ENCODE measurements at regions not wholly inside any gene's neighbourhood (a gene's known extent, or its start where the extent isn't known, plus 50 kb on each side); places are given as distances from the start of the nearest gene placed in this dataset.

DNA sequence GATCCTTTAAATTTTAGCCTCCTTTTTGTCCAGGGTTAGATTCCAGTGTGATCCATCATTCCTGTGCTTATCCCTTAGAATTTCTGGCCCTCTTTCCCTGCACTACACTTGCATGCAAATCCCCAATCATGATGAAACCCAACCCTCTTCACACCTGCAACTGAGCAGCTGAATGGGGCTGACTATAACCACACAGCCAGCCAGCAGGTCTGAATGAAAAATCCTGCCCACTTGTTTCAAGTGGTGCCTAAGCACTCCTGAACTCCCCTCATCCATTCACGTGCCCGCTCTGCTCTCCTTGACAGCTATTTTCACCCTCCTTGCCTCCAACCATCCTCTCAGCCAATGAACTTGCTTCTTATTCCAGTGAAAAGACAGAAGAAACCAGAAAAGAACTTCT, 80.5 kb upstream of the AFF3 start:
- no peak for DNase-seq

DNA sequence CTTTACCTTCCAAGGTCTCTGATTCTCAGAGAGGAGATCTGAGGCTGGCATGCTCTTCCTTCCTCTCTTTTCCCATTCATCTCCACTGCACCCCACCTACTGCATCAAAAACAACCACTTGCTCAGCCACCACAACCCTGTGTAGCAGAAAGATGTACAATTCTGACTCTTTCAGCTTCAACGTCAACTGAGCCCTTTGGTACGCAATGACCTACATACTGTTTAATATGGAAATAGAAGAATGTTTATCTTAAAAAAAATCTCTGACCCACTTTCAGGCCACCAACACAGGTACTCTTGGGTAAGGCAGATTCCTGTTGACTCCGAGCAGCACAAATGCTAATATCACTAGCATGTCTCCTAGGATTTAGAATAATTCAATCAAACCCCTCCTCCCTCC, 76.2 kb upstream of the AFF3 start:
- DNase-seq, result no peak

- DNase-seq, result no peak
Measured at GRCh38 chr2:100217323-100217722, 74.9 kb upstream of the AFF3 start.

GRCh38 chr2:100216015-100216414, 73.6 kb upstream of the AFF3 start:
- no peak for DNase-seq

DNA sequence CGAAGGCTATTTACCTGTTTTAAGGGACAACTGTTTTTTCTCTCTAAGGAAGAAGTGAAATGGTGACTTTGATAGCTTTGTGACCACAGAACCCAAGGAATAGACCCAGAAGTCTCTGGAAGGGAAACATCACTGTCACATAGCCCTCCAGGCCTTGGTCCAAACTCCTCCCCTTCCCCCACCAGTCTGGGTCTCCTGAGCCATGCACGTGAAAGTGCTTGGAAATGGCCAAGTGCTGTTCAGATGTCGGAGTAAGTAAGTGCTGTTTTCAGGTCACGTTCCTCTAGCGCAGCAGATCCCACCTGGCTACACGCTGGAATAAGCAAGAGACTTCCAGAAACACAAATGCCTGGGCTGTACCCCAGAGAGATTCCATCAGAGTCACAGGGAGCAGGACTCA, 73.0 kb upstream of the AFF3 start:
- DNase-seq, result no peak

DNA sequence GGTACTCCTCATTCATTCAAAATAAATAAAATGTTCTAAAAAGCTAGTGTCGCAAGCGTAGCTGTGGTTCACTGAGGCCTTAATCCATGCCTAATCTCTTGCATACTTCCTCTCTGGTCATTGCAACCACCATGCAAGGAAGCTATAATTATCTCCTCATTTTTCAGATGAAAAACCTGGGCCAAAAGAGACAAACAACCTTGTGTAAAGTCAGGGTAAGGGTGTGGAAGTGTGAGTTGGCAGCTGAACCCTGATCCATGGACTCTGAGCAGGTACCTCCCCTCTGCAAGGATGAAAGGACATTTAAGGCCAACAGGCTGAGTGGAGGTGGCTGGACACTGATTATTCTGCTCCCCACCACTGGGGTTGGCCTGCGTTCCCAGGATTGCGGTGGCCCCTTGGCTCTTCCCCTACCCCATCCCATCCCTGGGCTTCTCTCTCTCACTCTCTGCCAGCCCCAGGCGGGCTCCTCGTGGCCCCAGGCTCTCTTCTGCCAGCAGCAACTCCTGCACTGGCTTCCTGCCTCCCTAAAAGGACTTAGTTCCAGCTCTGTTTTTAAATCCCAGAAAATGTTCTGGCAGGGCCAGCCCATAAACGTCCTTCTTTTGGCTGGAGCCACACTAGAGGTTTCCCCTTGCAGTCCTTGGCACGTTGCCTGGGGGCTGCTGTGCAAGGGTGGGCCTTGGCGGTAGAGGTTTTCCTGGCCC, 72.0 kb upstream of the AFF3 start:
- no peak for DNase-seq

DNA sequence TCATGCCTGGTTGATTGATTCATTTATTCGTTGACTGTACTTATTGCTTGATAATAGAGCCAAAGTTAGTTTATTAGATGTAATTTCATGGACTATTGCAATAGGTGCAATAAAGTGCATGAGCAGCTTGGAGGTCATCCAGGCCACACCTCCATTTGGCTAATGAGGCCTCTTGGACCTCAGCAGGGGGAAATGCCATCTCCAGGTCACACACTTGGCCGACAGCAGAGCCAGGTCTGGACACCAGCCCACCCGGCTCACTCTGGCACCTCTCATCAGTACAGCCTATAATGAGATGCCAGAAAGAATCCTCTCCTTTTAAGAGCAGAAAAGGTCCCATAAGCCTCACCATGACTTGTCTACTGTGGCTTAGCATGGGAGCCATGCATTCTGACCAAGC, 71.2 kb upstream of the AFF3 start:
- DNase-seq, result no peak

- DNase-seq, result no peak
Measured at GRCh38 chr2:100212850-100213249, 70.5 kb upstream of the AFF3 start.

DNA sequence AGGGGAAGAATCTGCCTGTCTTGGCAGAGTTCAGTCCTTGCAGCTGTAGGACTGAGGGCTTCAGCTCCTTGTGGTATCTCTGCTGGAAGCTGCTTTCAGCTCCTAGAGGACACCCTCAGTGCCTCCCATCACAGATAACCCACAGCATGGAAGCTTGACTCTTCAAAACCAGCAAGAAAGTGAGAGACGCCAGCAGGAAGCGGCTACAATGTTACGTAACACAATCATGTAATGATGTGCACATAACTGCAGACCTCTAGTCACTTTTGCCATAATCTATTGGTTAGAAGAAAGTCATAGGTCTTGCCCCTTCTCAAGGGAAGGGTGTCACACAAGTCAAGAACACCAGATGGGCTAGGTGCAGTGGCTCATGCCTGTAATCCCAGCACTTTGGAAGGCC, 69.1 kb upstream of the AFF3 start:
- DNase-seq, result no peak

DNA sequence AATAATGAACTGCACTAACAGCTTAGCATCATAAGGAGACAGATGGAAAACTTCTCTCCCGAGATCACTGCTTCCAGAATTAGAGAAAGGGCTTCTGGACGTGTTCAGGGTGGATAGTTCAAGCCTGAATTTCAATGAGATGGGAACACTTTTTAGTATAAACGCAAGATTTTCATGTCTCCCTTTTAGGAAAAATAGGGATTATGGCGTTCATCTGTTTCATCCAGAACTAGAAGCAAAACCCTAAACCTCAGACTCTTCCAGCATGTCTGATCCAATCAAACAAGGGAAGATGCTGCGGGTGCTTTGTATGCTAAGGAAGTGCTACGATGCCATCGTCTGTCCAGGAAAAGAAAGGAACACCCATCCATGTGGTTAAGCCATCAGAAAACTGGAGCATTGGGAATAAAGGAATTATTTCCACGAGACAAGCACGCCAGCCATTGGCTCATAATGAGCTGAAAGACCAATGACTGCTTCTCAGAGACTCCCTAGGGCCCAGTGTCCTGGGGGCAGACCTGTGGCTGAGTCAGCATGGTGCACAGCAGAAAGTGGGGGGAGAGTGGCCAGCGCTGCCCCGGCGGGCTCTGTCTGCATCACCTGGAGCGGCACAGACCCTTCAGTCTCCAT, 65.9 kb upstream of the AFF3 start:
- DNase-seq, result peak; percentile 6

DNA sequence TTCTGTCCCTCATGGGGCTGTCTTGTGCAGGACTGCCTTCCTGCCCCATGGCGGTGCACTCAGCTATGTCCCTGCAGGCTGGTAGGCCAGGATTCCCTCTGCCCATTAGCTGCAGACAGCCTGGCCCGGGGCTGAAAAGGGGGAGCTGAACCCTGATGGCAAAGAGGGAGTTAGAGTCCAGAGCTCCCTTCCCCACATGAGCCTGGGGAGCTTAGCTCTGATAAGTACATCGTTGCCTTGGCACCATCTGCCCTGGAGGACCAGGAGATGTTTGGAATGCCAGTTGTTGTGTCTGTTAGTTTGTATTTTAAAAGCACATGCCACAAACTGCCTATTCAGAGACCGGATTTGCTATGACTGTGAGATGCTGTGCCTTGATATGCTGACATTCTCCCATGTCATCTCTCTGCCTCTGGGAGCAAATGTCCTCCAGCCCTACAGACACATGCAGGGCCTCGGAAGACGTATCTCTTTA, 65.1 kb upstream of the AFF3 start:
- DNase-seq, result no peak

GRCh38 chr2:100206731-100207255, 64.4 kb upstream of the AFF3 start:
- DNase-seq, result no peak

GRCh38 chr2:100205174-100205573, 62.8 kb upstream of the AFF3 start:
- DNase-seq, result no peak

- no peak for DNase-seq
Measured at GRCh38 chr2:100202567-100202966, 60.2 kb upstream of the AFF3 start.

- DNase-seq, result no peak
Measured at GRCh38 chr2:100200985-100201384, 58.6 kb upstream of the AFF3 start.

DNA sequence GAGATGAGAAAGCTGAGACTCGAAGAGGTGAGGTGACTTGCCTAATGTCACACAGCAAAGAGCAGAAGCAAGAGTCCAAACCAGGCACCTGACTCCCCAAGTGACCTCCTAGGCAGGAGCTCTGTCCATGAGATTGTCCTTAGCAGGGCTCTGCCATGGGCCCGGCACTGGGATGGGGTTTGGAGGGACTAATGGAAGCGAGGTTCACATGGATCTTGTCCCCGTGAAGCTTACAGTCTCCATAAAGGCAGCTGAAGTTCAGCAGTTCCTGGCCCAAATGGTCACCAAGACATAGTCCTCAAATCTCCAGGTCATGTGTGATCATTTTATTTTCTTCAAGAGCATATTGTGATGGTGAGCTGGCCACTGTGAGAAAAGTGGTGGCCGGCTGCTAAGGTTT, 57.0 kb upstream of the AFF3 start:
- no peak for DNase-seq

GRCh38 chr2:100198461-100199230, 56.3 kb upstream of the AFF3 start:
- no peak for DNase-seq

DNA sequence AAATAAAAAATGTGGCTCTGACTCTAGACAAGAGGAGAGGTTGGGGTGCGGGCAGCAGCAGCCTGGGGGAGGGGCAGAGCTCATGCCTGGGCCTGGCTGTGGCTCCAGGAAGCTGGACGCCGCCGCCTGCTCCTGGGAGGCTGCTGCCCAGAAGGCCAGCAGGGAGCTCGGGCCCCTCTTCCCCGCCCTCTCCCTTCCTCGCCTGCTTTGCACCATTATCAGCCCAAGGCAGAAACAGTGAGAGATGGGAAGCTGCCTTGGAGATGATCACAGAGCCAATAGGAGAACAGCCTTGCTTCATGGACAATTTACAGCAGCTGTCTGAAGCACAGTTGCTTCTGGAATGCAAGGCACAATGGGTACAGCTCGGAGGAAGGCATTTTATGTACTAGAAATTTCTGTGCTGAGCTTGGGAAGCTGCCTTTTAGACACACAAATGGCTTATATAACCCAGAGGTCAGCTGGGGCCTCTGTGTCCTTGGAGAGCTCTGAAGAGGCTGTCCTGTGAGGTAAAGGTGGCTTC, 55.3 kb upstream of the AFF3 start:
- no peak for DNase-seq

DNA sequence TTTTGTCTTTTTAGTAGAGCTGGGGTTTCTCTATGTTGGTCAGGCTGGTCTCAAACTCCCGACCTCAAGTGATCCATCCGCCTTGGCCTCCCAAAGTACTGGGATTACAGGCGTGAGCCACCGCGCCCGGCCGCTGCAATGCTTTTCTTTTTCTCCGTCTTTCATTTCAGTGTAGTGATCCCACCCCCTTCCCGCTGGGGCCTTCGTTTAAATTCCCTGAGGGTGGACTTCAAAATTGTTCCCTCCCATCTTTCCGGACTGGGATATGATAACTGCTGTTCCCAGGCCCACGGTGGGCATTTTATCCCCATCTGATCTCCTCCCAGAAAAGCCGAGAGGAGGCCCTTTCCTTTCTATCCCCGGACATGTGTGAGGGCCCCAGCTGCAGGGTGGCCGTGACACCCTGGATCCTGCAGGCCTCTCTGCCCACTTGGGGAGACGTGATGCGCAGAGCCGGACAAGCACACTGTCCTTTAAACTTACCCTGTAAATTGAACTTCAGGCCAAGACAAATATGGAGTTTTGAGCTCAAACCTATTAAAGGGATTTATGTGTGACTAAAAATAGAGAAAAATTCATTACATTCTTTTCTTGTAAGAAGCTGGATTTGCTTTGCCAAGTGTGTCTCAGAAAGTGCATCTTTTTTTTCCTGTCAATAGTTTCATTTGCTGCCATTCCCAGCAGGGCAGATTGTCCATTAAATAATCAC, 54.5 kb upstream of the AFF3 start:
- no peak for DNase-seq

GRCh38 chr2:100195942-100196341, 53.6 kb upstream of the AFF3 start:
- DNase-seq, result no peak

DNA sequence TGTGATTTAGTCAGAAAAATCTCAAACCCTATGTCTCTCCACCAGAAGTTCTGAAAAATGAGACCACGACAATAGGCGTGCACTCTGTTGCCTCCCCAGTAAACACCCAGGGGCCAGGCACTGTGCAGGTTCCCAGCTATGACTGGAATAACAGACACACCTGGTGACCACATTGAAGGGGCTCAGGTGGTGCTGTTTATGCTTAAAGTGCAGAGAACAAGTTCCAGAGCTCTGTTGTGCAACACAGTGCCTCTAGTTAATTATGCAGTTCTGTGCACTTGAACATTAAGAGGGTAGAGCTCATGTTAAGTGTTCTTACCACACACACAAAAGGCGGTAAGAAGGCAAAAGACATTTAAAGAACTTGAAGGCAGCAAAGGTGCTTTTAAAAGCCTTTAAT, 52.6 kb upstream of the AFF3 start:
- DNase-seq, result no peak

DNA sequence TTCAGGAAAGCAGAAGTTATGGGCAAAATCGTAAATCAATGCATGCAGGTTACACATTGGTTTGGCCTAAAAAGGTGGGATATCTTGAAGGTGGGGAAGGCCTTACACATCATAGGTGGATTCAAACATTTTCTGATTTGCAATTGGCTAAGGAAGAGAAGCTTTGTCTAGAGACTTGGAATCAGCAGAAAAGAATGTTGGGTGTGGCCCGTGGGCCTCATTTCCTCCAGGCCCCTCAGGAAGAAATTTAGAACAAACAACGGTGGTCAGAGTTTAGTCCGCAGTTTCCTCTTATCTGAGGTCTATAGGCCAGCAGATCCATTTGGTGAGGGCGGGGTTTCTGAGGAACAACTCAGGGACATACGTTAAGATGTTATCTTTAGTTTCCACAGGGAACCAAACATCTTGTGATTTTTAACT, 50.9 kb upstream of the AFF3 start:
- DNase-seq, result no peak

DNA sequence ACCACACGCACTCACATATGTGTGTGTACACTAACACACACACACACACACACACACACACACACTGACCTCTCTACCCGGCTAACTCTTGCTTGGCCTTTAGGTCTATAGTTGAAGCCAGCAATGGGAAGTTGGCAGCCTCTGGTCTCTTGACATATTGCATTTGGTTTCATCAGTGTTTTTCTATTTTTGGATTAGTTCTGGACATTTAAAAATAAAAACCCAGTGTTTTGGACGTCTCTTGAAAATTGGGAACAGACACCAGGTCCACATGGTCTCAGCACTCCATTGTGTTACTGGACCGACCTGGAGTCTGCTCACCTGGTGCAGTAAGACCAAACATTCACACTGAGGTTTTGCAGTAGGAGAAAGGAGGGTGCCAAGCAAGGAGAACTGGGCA, 50.4 kb upstream of the AFF3 start:
- DNase-seq, result no peak

Data from NCI-H82 (cell line).